GM12874 (cell line): ENCODE measurements at regions not wholly inside any gene's neighbourhood (a gene's known extent, or its start where the extent isn't known, plus 50 kb on each side); places are given as distances from the start of the nearest gene placed in this dataset.

Experiments
- CTCF ChIP-seq: IDR thresholded peaks from 2 replicates; pipeline ENCODE4 v1.5.1; 2011; ENCODE audit warnings: low read depth, mild to moderate bottlenecking, control low read depth, low read length, moderate library complexity; ENCODE audit not compliant: insufficient read depth

- TF ChIP-seq CTCF, result no peak
Observed at GRCh38 chr13:78420814-78421213, 182.5 kb downstream of the POU4F1 start.

- TF ChIP-seq CTCF, result no peak
Observed at GRCh38 chr13:78413887-78414553, 189.3 kb downstream of the POU4F1 start.

GRCh38 chr13:78410847-78411246 lies 192.5 kb downstream of the POU4F1 start:
- no peak for TF ChIP-seq CTCF

- no peak for TF ChIP-seq CTCF
Observed at GRCh38 chr13:78410164-78410563, 193.2 kb downstream of the POU4F1 start.

GRCh38 chr13:78409172-78409571 lies 194.2 kb downstream of the POU4F1 start:
- TF ChIP-seq CTCF, result no peak

GRCh38 chr13:78404846-78405360 lies 198.4 kb downstream of the POU4F1 start:
- no peak for TF ChIP-seq CTCF

GRCh38 chr13:78402708-78403400 lies 200.5 kb downstream of the POU4F1 start:
- TF ChIP-seq CTCF, result no peak
